Right lobe of liver (tissue), 4 donors: ENCODE measurements at regions not wholly inside any gene's neighbourhood (a gene's known extent, or its start where the extent isn't known, plus 50 kb on each side); places are given as distances from the start of the nearest gene placed in this dataset.

Experiments used
- CTCF ChIP-seq, 4 donors: fragments of 200-600 bp in 3 of 4; fragments of 450-650 bp in 1 of 4; IDR thresholded peaks; one replicate each; pipeline versions ENCODE4 v1.5.1 to v1.8.0; 2016 to 2022; ENCODE audit warnings: antibody characterized with exemption in 4 of 4, mild to moderate bottlenecking in 2 of 4
- POLR2A ChIP-seq: fragments of 450-650 bp; IDR thresholded peaks from one replicate; pipeline ENCODE4 v1.6.1; 2017; ENCODE audit warnings: antibody characterized with exemption, mild to moderate bottlenecking
- donor health status: DM: no; HTN: no; CAD: no.
- donor health status: DM: no; HTN: no; CAD: no.
- donor health status: DM: no; HTN: yes; CAD: no.

- TF ChIP-seq CTCF (IDR thresholded peaks at IDR 0.05) (no peak), POLR2A (no peak)
These were observed 679.9 kb upstream of the RAG2 start for GRCh38 chr11:37277896-37278465.
